Gastrocnemius medialis (tissue), 4 donors: ENCODE measurements at regions not wholly inside any gene's neighbourhood (a gene's known extent, or its start where the extent isn't known, plus 50 kb on each side); places are given as distances from the start of the nearest gene placed in this dataset.

ENCODE experiments used
- CTCF ChIP-seq, 5 experiments: fragments of 450-650 bp in 3 of 5; fragments of 200-600 bp in 2 of 5; sonication (generic) in 2 of 5; IDR thresholded peaks in 4 of 5; conservative IDR thresholded peaks in 1 of 5; 1 replicate in 4 of 5; 2 replicates in 1 of 5; pipeline ENCODE4 v1.5.1; 2016 to 2019; ENCODE audit warnings: antibody characterized with exemption in 5 of 5, mild to moderate bottlenecking in 3 of 5, moderate library complexity in 3 of 5
- POLR2A ChIP-seq, 2 donors: fragments of 450-650 bp; IDR thresholded peaks; one replicate each; pipeline ENCODE4 v1.6.1; 2017; ENCODE audit warnings: antibody characterized with exemption in 2 of 2, mild to moderate bottlenecking in 2 of 2, moderate library complexity in 2 of 2

DNA sequence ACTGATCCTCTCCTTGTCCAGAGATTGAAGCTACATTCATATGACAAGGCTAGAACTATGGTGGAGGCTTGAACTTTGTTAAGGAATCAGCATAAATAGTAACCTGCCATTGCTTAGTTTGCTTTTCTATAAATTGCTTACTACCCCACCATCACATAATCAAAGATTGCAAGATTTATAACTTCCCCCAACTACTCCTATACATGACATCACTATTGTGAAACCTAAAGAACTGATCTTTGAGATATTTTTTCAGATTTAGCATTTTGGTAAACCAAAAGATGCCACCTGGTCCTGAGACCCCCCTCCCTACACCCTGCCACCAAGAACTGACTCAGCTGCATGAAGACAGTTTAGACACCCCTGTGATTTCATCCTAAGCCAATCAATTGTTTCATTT is 385.3 kb downstream of the CDC5L start:
- TF ChIP-seq CTCF (IDR thresholded peaks at IDR 0.05 in 4 of 5, conservative IDR thresholded peaks at IDR 0.05 in 1 of 5) = no peak
- no peak for TF ChIP-seq POLR2A (IDR thresholded peaks at IDR 0.05)
